ENCODE measurements at regions not wholly inside any gene's neighbourhood (a gene's known extent, or its start where the extent isn't known, plus 50 kb on each side); places are given as distances from the start of the nearest gene placed in this dataset.

DNA sequence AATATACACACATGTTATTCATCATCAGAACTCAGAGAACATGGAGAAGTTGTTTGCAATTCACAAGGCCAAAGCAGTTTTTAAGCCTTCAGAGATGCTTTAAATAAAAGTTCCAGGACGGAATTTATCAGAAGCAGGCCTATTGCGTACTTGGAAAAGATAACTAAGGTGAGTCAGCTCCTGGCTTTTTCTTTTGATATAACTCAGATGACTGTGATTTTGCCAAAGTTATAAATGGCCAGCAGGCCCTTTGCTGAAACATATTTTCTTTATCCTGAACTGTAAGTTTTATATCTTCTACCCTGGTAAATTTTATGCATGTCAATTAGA is 55.0 kb upstream of the PLCB1 start:
- ATAC-seq (ENCODE audit: insufficient read depth, low FRiP score), result no peak

DNA sequence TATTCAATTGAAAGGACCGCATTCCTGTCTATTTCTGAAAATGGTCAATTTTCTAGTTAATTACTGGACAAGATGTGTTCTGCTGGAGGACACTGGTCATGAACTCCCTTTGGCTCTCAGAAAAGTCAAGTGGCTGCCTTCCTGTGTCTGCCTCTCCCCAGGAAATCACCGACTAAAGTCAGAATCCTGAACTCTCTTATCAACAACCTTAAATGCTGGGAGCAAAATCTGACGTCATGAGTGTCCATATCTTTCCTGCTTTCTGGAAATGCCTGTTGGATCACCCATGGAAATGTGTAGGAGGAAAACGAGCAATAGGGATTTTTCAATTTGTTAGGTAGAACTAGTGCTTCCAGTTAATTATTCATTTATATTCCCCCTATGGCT is 53.5 kb upstream of the PLCB1 start:
- DNase-seq (no peak), ATAC-seq (ENCODE audit: insufficient read depth, low FRiP score) (no peak)
- Histone ChIP-seq H3K27me3 (ENCODE audit: control insufficient read depth in 3 of 3, insufficient read depth in 3 of 3, low read length in 2 of 3) (no peaks in the 10 kb centered on the region), H3K4me3 (no peak overlapping the region), H3K27ac (ENCODE audit: low read depth in 1 of 2, low read length in 1 of 2) (no peak overlapping the region), H3K4me1 (ENCODE audit: control insufficient read depth in 5 of 5, insufficient read depth in 5 of 5, low read length in 5 of 5) (peaks cover 0 to 4% (median 0%) of the 10 kb centered on the region in 5 donors), H3K9ac (ENCODE audit: insufficient read depth in 1 of 2, low read length in 2 of 2) (no peak overlapping the region), H3K36me3 (ENCODE audit: control insufficient read depth in 4 of 4, insufficient read depth in 4 of 4, low read length in 4 of 4) (no peaks in the 10 kb centered on the region), H3K9me3 (ENCODE audit: control insufficient read depth in 4 of 4, insufficient read depth in 3 of 4, low read length in 3 of 4) (no peaks in the 10 kb centered on the region)
- 51 to 74% methylated on average over 4 of the region's 4 CpGs for WGBS, 2 donors
- TF ChIP-seq, protein P1, sequence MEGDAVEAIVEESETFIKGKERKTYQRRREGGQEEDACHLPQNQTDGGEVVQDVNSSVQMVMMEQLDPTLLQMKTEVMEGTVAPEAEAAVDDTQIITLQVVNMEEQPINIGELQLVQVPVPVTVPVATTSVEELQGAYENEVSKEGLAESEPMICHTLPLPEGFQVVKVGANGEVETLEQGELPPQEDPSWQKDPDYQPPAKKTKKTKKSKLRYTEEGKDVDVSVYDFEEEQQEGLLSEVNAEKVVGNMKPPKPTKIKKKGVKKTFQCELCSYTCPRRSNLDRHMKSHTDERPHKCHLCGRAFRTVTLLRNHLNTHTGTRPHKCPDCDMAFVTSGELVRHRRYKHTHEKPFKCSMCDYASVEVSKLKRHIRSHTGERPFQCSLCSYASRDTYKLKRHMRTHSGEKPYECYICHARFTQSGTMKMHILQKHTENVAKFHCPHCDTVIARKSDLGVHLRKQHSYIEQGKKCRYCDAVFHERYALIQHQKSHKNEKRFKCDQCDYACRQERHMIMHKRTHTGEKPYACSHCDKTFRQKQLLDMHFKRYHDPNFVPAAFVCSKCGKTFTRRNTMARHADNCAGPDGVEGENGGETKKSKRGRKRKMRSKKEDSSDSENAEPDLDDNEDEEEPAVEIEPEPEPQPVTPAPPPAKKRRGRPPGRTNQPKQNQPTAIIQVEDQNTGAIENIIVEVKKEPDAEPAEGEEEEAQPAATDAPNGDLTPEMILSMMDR (IDR thresholded peaks at IDR 0.05; ENCODE audit: control extremely low read depth, extremely low read depth), result no peak

More for the DNA sequence above, 55.0 kb upstream of the PLCB1 start:
- WGBS, 2 donors, result 95 to 97% methylated on average over 2 of the region's 2 CpGs
- Histone ChIP-seq H3K27me3 (ENCODE audit: control insufficient read depth in 3 of 3, insufficient read depth in 3 of 3, low read length in 2 of 3) (no peaks in the 10 kb centered on the region), H3K36me3 (ENCODE audit: control insufficient read depth in 4 of 4, insufficient read depth in 4 of 4, low read length in 4 of 4) (no peaks in the 10 kb centered on the region), H3K9me3 (ENCODE audit: control insufficient read depth in 4 of 4, insufficient read depth in 3 of 4, low read length in 3 of 4) (no peaks in the 10 kb centered on the region), H3K4me3 (no peak overlapping the region), H3K9ac (ENCODE audit: insufficient read depth in 1 of 2, low read length in 2 of 2) (no peak overlapping the region), H3K4me1 (ENCODE audit: control insufficient read depth in 5 of 5, insufficient read depth in 5 of 5, low read length in 5 of 5) (peaks cover 0 to 2% (median 0%) of the 10 kb centered on the region in 5 donors), H3K27ac (ENCODE audit: low read depth in 1 of 2, low read length in 1 of 2) (no peak overlapping the region)
- TF ChIP-seq, protein P1 (IDR thresholded peaks at IDR 0.05; ENCODE audit: control extremely low read depth, extremely low read depth), result no peak
- no peak for DNase-seq

DNA sequence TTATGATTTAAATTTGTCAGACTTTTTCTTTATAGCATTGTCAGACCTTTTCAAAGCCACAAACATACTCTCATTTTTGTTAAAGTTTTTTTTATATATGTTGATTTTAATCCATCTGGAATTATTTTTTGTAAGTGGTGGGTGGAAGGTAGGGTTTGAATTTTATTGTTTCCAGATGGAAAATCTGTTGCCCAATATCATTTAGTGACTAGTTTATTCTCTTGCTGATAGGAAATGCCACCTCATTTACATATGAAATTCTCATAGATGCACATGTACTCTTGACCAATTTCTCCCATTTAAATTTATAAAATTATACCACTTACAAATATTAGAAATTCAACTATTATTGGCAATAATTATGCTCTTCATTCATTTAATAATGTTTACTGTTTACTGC is 52.1 kb upstream of the PLCB1 start:
- no peak for DNase-seq
- Histone ChIP-seq H3K27ac (ENCODE audit: low read depth in 1 of 2, low read length in 1 of 2) (no peak overlapping the region), H3K4me3 (no peak overlapping the region), H3K9ac (ENCODE audit: insufficient read depth in 1 of 2, low read length in 2 of 2) (no peak overlapping the region), H3K9me3 (ENCODE audit: control insufficient read depth in 4 of 4, insufficient read depth in 3 of 4, low read length in 3 of 4) (no peaks in the 10 kb centered on the region), H3K27me3 (ENCODE audit: control insufficient read depth in 3 of 3, insufficient read depth in 3 of 3, low read length in 2 of 3) (no peaks in the 10 kb centered on the region), H3K4me1 (ENCODE audit: control insufficient read depth in 5 of 5, insufficient read depth in 5 of 5, low read length in 5 of 5) (peaks cover 0 to 4% (median 0%) of the 10 kb centered on the region in 5 donors), H3K36me3 (ENCODE audit: control insufficient read depth in 4 of 4, insufficient read depth in 4 of 4, low read length in 4 of 4) (no peaks in the 10 kb centered on the region)
- TF ChIP-seq, protein P1 (IDR thresholded peaks at IDR 0.05; ENCODE audit: control extremely low read depth, extremely low read depth), result no peak
- ATAC-seq (ENCODE audit: insufficient read depth, low FRiP score), result no peak

DNA sequence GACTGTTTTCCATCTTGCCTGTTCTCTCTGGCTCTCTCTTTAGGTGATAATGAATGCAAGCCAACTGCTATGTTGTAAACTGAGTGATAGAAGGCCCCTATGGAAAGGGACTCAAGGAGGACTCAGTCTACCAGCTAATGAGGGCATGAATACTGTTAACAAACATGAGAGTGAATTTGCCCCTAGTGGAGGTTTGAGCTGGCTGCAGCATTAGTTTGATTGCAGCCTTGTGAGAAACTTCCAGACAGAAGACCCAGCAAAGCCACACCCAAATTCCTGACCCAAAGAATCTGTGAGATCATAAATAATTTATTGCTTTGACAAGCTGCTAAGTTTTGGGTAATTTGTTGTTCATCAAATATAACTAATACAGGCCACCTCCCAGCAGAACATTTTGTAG is 50.0 kb upstream of the PLCB1 start:
- DNase-seq, result no peak

More for the DNA sequence above, 50.0 kb upstream of the PLCB1 start:
- Histone ChIP-seq H3K27me3 (ENCODE audit: control insufficient read depth in 3 of 3, insufficient read depth in 3 of 3, low read length in 2 of 3) (no peaks in the 10 kb centered on the region), H3K36me3 (ENCODE audit: control insufficient read depth in 4 of 4, insufficient read depth in 4 of 4, low read length in 4 of 4) (no peaks in the 10 kb centered on the region), H3K4me3 (no peak overlapping the region), H3K4me1 (ENCODE audit: control insufficient read depth in 5 of 5, insufficient read depth in 5 of 5, low read length in 5 of 5) (peaks cover 0 to 4% (median 0%) of the 10 kb centered on the region in 5 donors), H3K9ac (ENCODE audit: insufficient read depth in 1 of 2, low read length in 2 of 2) (no peak overlapping the region), H3K9me3 (ENCODE audit: control insufficient read depth in 4 of 4, insufficient read depth in 3 of 4, low read length in 3 of 4) (no peaks in the 10 kb centered on the region), H3K27ac (ENCODE audit: low read depth in 1 of 2, low read length in 1 of 2) (no peak overlapping the region)
- peak; percentile 29 for ATAC-seq (ENCODE audit: insufficient read depth, low FRiP score)
- TF ChIP-seq, protein P1 (IDR thresholded peaks at IDR 0.05; ENCODE audit: control extremely low read depth, extremely low read depth), result no peak

All from lung (tissue), 11 donors.